ENCODE measurements at regions not wholly inside any gene's neighbourhood (a gene's known extent, or its start where the extent isn't known, plus 50 kb on each side); places are given as distances from the start of the nearest gene placed in this dataset.

DNA sequence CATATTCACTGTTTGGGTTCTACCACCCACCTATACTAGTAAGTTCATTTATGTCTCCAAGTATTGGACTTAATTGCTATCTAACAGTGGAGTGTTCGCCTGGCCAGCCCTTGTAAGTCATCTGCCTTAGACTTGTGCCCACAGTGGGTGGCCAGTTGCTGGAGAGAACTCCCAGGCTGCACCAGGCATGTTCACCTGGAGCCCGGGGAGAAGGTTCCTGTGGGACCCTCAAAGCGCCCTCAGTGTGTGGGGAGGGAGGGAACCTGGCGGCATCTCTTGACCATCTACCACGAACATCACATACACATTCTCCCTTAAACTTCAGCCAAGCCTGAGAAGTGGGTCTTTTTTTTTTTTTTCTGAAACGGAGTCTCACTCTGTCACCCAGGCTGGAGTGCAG is 138.1 kb downstream of the CPZ start:
- no peak for DNase-seq (ENCODE audit: low read depth in 2 of 2)
- TF ChIP-seq, protein P1, sequence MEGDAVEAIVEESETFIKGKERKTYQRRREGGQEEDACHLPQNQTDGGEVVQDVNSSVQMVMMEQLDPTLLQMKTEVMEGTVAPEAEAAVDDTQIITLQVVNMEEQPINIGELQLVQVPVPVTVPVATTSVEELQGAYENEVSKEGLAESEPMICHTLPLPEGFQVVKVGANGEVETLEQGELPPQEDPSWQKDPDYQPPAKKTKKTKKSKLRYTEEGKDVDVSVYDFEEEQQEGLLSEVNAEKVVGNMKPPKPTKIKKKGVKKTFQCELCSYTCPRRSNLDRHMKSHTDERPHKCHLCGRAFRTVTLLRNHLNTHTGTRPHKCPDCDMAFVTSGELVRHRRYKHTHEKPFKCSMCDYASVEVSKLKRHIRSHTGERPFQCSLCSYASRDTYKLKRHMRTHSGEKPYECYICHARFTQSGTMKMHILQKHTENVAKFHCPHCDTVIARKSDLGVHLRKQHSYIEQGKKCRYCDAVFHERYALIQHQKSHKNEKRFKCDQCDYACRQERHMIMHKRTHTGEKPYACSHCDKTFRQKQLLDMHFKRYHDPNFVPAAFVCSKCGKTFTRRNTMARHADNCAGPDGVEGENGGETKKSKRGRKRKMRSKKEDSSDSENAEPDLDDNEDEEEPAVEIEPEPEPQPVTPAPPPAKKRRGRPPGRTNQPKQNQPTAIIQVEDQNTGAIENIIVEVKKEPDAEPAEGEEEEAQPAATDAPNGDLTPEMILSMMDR (IDR thresholded peaks at IDR 0.05; ENCODE audit: low read depth, low read length): no peak
- no peak overlapping the region for H3K4me3 ChIP-seq (replicated peaks in 1 of 2; ENCODE audit: low read depth in 2 of 2, low read length in 2 of 2)

DNA sequence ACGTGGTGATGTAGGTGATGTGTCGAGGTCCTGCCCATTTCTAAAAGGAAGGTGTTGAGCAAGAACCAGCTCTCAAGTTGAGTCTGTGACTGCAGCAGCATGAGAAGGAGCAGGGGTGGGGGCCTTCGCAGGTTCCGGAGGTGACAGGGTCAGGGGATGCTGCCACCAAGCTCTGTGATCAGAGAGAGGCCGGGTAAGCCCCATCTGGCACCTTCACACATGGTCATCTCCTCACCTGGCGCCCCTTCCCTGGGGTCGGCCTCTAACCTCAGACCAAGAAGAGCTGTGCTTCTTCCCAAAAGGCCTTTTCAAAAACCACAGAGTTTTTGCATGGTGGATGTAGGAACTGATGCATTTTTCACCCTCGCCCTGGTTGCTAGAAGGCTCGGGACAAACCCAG is 137.6 kb downstream of the CPZ start:
- H3K4me3 ChIP-seq (replicated peaks in 1 of 2; ENCODE audit: low read depth in 2 of 2, low read length in 2 of 2): no peak overlapping the region
- TF ChIP-seq, protein P1 (IDR thresholded peaks at IDR 0.05; ENCODE audit: low read depth, low read length): no peak

GRCh38 chr4:8729408-8730149 is 137.0 kb downstream of the CPZ start:
- TF ChIP-seq, protein P1 (IDR thresholded peaks at IDR 0.05; ENCODE audit: low read depth, low read length): no peak
- DNase-seq (ENCODE audit: low read depth in 2 of 2): no peak
- no peak overlapping the region for H3K4me3 ChIP-seq (replicated peaks in 1 of 2; ENCODE audit: low read depth in 2 of 2, low read length in 2 of 2)

More for the DNA sequence above, 137.6 kb downstream of the CPZ start:
- no peak for DNase-seq (ENCODE audit: low read depth in 2 of 2)

DNA sequence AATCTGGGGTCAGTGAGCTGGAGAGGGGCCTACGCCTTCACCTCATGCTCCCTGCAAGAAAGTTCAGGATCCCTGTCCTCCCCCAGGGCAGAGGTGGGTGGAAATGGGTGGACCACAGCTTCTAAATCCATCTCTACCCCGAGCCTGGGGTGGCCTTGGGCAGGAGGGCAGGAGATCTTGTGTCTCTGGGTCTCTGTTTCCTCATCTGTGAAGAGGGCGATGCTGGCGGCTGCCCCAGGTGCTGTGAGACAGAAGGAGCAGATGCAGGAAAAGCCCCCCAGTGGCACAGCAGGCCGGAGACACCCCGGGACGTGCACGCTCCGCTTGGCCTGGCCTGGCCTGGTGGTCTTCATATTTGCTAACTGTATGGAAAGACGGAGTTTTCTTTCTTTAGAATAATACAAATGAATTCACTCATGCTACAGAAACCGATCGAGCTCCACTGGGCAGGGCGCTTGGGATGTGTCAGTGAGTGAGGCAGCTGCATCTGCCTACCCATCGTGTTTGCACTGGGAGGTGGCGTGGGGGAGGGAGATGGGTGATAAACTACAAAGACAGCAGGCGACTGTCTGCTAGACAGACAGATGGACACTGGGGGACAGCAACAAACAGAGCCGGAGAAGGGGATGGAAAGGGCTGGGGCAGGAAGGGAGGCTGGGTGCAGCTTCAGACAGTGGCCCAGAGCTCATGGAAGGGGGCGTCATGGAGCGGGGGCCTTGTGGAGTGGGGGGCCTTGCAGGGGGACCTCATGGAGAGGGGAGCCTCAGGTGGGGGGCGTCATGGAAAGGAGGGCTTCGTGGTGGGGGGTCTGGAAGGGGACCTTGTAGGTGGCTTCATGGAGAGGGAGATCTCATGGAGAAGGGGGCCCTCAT is 136.2 kb downstream of the CPZ start:
- no peak for DNase-seq (ENCODE audit: low read depth in 2 of 2)
- TF ChIP-seq, protein P1 (IDR thresholded peaks at IDR 0.05; ENCODE audit: low read depth, low read length): no peak

DNA sequence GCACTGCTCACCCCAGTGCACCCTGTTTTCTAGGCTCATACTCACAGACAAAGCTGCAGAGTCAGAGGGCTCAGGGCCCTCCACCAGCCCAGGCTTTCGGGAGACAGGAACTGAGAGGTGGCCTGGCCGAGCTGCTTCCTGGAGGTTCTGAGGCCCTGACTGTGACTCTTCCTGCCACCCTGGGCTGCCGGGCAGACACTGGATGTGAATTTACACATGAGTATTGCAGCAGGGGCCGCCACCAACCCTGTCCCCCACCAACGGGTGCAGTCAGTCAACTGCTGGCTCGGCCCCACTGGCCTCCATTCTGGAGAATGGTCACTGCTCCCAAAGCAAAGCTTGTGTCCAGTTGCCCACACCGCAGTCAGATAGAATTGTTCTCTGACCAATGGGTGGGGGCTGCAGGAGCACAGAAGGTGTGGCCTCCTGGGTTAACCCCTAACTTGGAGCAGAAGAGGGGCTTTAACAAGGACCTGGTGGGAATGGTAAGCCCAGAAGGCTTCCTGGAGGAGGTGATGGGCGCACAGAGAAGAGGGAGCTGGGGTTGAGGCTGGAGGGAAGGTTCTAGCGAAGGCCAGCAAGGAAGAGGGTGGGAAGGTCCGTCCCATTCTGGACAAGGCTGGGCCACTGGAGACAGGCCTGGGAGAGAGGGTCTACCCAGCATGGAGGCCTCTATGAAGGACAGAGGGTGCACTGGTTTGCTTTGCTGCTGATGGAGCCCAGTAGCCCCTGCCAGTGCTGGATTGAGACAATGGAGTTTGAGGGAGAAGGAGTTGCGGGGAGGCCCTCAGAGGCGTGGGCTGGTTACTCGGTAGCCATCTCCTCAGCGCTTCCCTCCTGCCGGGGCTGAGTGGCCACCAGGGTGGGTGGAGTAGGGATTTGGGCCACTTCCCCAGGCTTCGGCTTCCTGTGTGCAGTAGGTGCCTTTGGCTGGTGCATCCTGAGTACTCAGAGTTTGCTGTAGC is 135.3 kb downstream of the CPZ start:
- no peak for DNase-seq (ENCODE audit: low read depth in 2 of 2)
- TF ChIP-seq, protein P1 (IDR thresholded peaks at IDR 0.05; ENCODE audit: low read depth, low read length): no peak
- H3K4me3 ChIP-seq (replicated peaks in 1 of 2; ENCODE audit: low read depth in 2 of 2, low read length in 2 of 2): no peak overlapping the region

More for the DNA sequence above, 136.2 kb downstream of the CPZ start:
- H3K4me3 ChIP-seq (replicated peaks in 1 of 2; ENCODE audit: low read depth in 2 of 2, low read length in 2 of 2): no peak overlapping the region

- TF ChIP-seq, protein P1 (IDR thresholded peaks at IDR 0.05; ENCODE audit: low read depth, low read length): no peak
- no peak for DNase-seq (ENCODE audit: low read depth in 2 of 2)
- no peak overlapping the region for H3K4me3 ChIP-seq (replicated peaks in 1 of 2; ENCODE audit: low read depth in 2 of 2, low read length in 2 of 2)
These were observed 134.6 kb downstream of the CPZ start for GRCh38 chr4:8727131-8727530.

Measured in cardiac fibroblast (primary cell).